ENCODE measurements at regions not wholly inside any gene's neighbourhood (a gene's known extent, or its start where the extent isn't known, plus 50 kb on each side); places are given as distances from the start of the nearest gene placed in this dataset.

GRCh38 chr11:104826772-104827171 is 71.5 kb downstream of the CASP12 start:
- no peak for TF ChIP-seq TEAD4 (IDR thresholded peaks at IDR 0.05)
- TF ChIP-seq FOXM1 (IDR thresholded peaks at IDR 0.05; ENCODE audit: borderline replicate concordance, low read depth), result no peak
- TF ChIP-seq MAX (IDR thresholded peaks at IDR 0.05), result no peak
- TF ChIP-seq CEBPB (IDR thresholded peaks at IDR 0.05), result no peak
- no peak for TF ChIP-seq EP300 (IDR thresholded peaks at IDR 0.05; ENCODE audit: borderline replicate concordance)
- no peak for TF ChIP-seq TAF1 (IDR thresholded peaks at IDR 0.05; ENCODE audit: low read depth)
- TF ChIP-seq, protein P1, sequence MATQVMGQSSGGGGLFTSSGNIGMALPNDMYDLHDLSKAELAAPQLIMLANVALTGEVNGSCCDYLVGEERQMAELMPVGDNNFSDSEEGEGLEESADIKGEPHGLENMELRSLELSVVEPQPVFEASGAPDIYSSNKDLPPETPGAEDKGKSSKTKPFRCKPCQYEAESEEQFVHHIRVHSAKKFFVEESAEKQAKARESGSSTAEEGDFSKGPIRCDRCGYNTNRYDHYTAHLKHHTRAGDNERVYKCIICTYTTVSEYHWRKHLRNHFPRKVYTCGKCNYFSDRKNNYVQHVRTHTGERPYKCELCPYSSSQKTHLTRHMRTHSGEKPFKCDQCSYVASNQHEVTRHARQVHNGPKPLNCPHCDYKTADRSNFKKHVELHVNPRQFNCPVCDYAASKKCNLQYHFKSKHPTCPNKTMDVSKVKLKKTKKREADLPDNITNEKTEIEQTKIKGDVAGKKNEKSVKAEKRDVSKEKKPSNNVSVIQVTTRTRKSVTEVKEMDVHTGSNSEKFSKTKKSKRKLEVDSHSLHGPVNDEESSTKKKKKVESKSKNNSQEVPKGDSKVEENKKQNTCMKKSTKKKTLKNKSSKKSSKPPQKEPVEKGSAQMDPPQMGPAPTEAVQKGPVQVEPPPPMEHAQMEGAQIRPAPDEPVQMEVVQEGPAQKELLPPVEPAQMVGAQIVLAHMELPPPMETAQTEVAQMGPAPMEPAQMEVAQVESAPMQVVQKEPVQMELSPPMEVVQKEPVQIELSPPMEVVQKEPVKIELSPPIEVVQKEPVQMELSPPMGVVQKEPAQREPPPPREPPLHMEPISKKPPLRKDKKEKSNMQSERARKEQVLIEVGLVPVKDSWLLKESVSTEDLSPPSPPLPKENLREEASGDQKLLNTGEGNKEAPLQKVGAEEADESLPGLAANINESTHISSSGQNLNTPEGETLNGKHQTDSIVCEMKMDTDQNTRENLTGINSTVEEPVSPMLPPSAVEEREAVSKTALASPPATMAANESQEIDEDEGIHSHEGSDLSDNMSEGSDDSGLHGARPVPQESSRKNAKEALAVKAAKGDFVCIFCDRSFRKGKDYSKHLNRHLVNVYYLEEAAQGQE (IDR thresholded peaks at IDR 0.05; ENCODE audit: low read depth), result no peak
- TF ChIP-seq YY1 (IDR thresholded peaks at IDR 0.05; ENCODE audit: low read depth), result no peak
- no peak for TF ChIP-seq ZBTB7A (IDR thresholded peaks at IDR 0.05; ENCODE audit: low read depth)
